Neural crest cell (in vitro differentiated cells): ENCODE measurements at regions not wholly inside any gene's neighbourhood (a gene's known extent, or its start where the extent isn't known, plus 50 kb on each side); places are given as distances from the start of the nearest gene placed in this dataset.
A peak's percentile ranks its signal among the peaks of the same experiment; 100 is the strongest.

ENCODE experiments used
- DNase-seq: peaks from one replicate; pipeline ENCODE4 v3.0.0; 2021; ENCODE audit warnings: low read depth, mixed read lengths, low spot score
- H3K27ac Mint-ChIP-seq: one replicate; pipeline ENCODE4 v1.8.0; 2021; ENCODE audit warnings: mild to moderate bottlenecking, mixed read lengths; ENCODE audit not compliant: unreplicated experiment
- H3K27me3 Mint-ChIP-seq: 2 replicates; pipeline ENCODE4 v1.8.0; 2021; ENCODE audit warnings: low read depth, mild to moderate bottlenecking, mixed read lengths
- H3K36me3 Mint-ChIP-seq: 2 replicates; pipeline ENCODE4 v1.8.0; 2021; ENCODE audit warnings: low read depth, mild to moderate bottlenecking, mixed read lengths
- H3K4me1 Mint-ChIP-seq: 2 replicates; pipeline ENCODE4 v1.8.0; 2021; ENCODE audit warnings: mixed read lengths
- H3K4me3 Mint-ChIP-seq: one replicate; pipeline ENCODE4 v1.8.0; 2021; ENCODE audit warnings: mild to moderate bottlenecking, mixed read lengths
- H3K9me3 Mint-ChIP-seq: 2 replicates; pipeline ENCODE4 v1.8.0; 2021; ENCODE audit warnings: mixed read lengths
- TF ChIP-seq, protein P1 (sequence below): fragments of 200-600 bp; sonication (generic); conservative IDR thresholded peaks from 2 replicates; pipeline ENCODE4 v1.5.0; 2021; ENCODE audit warnings: antibody characterized with exemption, mild to moderate bottlenecking

DNA sequence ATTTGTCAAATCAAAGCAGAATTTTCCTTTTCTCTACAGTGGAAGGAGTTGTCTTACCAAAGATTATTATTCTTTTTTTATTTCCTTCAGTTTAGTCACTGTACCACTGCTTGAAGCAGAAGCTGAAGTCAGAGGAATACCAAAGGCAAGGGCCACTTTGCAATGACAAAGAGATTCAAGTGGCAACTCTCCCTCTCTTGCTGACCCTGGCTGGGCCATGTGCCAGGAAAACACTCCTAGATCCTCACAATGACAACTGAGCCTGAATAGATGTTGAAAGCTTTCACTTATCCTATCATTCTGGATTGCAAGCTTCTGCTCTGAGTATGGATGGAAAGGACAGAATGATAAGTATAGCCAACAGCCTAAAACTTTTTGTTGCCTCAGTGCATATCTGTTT, 618.3 kb downstream of the NR2F1-AS1 start:
- no peak overlapping the region for H3K27ac Mint-ChIP-seq
- H3K4me1 Mint-ChIP-seq, result peaks cover 39% of the 10 kb centered on the region
- H3K27me3 Mint-ChIP-seq, result no peaks in the 10 kb centered on the region
- DNase-seq, result no peak
- H3K36me3 Mint-ChIP-seq, result no peaks in the 10 kb centered on the region
- peaks cover 17% of the 10 kb centered on the region for H3K9me3 Mint-ChIP-seq
- no peak overlapping the region for H3K4me3 Mint-ChIP-seq
- TF ChIP-seq, protein P1, sequence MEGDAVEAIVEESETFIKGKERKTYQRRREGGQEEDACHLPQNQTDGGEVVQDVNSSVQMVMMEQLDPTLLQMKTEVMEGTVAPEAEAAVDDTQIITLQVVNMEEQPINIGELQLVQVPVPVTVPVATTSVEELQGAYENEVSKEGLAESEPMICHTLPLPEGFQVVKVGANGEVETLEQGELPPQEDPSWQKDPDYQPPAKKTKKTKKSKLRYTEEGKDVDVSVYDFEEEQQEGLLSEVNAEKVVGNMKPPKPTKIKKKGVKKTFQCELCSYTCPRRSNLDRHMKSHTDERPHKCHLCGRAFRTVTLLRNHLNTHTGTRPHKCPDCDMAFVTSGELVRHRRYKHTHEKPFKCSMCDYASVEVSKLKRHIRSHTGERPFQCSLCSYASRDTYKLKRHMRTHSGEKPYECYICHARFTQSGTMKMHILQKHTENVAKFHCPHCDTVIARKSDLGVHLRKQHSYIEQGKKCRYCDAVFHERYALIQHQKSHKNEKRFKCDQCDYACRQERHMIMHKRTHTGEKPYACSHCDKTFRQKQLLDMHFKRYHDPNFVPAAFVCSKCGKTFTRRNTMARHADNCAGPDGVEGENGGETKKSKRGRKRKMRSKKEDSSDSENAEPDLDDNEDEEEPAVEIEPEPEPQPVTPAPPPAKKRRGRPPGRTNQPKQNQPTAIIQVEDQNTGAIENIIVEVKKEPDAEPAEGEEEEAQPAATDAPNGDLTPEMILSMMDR, result no peak

DNA sequence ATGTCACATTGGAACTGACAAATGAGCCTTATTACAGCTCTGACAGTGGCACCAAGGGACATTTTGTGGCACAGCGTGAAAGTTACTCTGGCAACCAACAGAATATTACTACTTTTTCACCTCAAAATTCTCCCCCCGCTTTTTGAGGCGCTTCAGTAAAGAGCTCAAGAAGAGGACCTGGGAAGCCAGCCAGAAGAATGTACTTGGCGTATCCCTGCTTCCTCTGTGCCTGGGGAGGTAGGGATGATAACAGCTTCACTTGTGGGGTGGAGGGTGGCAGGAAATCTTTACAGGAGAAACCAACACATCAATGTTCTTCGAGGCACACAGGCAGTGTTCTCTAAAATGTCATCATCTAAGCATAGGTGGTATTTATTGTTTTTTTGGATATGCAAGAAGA, 624.1 kb downstream of the NR2F1-AS1 start:
- Mint-ChIP-seq H3K36me3 (peaks cover 14% of the 10 kb centered on the region), H3K4me3 (no peak overlapping the region), H3K4me1 (no peaks in the 10 kb centered on the region), H3K9me3 (peaks cover 20% of the 10 kb centered on the region), H3K27me3 (no peaks in the 10 kb centered on the region), H3K27ac (no peak overlapping the region)
- TF ChIP-seq, protein P1, result no peak
- no peak for DNase-seq

GRCh38 chr5:92952243-92952642, 628.8 kb downstream of the NR2F1-AS1 start:
- Mint-ChIP-seq H3K27me3 (no peaks in the 10 kb centered on the region), H3K9me3 (peaks cover 26% of the 10 kb centered on the region)

DNA sequence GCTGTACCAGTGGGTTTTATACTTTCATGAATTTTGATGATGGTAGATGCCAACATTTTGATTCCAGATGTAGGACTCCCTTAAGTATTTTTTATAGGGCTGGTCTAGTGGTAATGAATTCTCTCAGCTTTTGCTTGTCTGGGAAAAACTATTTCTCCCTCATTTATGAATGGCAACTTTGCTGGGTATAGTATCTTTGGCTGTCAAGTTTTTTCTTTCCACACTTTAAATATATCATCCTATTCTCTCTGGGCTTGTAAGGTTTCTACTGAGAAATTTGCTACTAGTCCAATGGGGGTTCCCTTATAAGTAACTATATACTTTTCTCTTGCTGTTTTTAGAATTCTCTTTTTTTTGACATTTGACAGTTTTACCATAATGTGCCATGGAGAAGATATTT, 629.3 kb downstream of the NR2F1-AS1 start:
- H3K9me3 Mint-ChIP-seq, result peaks cover 26% of the 10 kb centered on the region
- peaks cover 48% of the 10 kb centered on the region for H3K36me3 Mint-ChIP-seq
- TF ChIP-seq, protein P1, result no peak
- H3K4me3 Mint-ChIP-seq, result no peak overlapping the region
- no peak for DNase-seq
- no peaks in the 10 kb centered on the region for H3K27me3 Mint-ChIP-seq
- no peaks in the 10 kb centered on the region for H3K4me1 Mint-ChIP-seq
- no peak overlapping the region for H3K27ac Mint-ChIP-seq

More at GRCh38 chr5:92952243-92952642, 628.8 kb downstream of the NR2F1-AS1 start:
- Mint-ChIP-seq H3K27ac (no peak overlapping the region), H3K36me3 (peaks cover 48% of the 10 kb centered on the region), H3K4me1 (no peaks in the 10 kb centered on the region), H3K4me3 (no peak overlapping the region)
- TF ChIP-seq, protein P1, result no peak
- DNase-seq, result no peak

- Mint-ChIP-seq H3K27me3 (no peaks in the 10 kb centered on the region), H3K4me1 (peaks cover 32% of the 10 kb centered on the region), H3K9me3 (peaks cover 13% of the 10 kb centered on the region), H3K36me3 (peaks cover 30% of the 10 kb centered on the region), H3K27ac (no peak overlapping the region), H3K4me3 (no peak overlapping the region)
- TF ChIP-seq, protein P1, result no peak
- no peak for DNase-seq
Observed at GRCh38 chr5:92946546-92946945, 634.5 kb downstream of the NR2F1-AS1 start.

- H3K27ac Mint-ChIP-seq, result peak overlapping the region; percentile 65
Observed at GRCh38 chr5:92945605-92946097, 635.4 kb downstream of the NR2F1-AS1 start.

More at GRCh38 chr5:92945605-92946097, 635.4 kb downstream of the NR2F1-AS1 start:
- Mint-ChIP-seq H3K9me3 (peaks cover 9% of the 10 kb centered on the region), H3K4me1 (peaks cover 32% of the 10 kb centered on the region), H3K36me3 (peaks cover 24% of the 10 kb centered on the region), H3K27me3 (no peaks in the 10 kb centered on the region), H3K4me3 (no peak overlapping the region)
- TF ChIP-seq, protein P1, result no peak
- DNase-seq, result no peak
